Mesodermal cell (in vitro differentiated cells): ENCODE measurements at regions not wholly inside any gene's neighbourhood (a gene's known extent, or its start where the extent isn't known, plus 50 kb on each side); places are given as distances from the start of the nearest gene placed in this dataset.
"Not testable (repeated sequence)": the region's sequence is repeated elsewhere in the genome, so short reads cannot be mapped to it uniquely, and the experiment has no call there.

Source experiments
- H3K27ac ChIP-seq: 2 replicates; pipeline ENCODE4 v1.7.0; 2013; ENCODE audit warnings: mild to moderate bottlenecking, low read depth, low read length, moderate library complexity; ENCODE audit not compliant: severe bottlenecking
- H3K36me3 ChIP-seq: 2 replicates; pipeline ENCODE4 v1.7.1; 2013; ENCODE audit warnings: mild to moderate bottlenecking, low read length, moderate library complexity; ENCODE audit not compliant: control insufficient read depth, insufficient read depth
- H3K4me1 ChIP-seq: one replicate; pipeline ENCODE4 v1.7.1; 2013; ENCODE audit warnings: mild to moderate bottlenecking, low read length; ENCODE audit not compliant: insufficient read depth, control insufficient read depth, poor library complexity, severe bottlenecking
- H3K4me3 ChIP-seq: 2 replicates; pipeline ENCODE4 v1.7.0; 2013; ENCODE audit warnings: low read length, control low read depth, mild to moderate bottlenecking; ENCODE audit not compliant: insufficient read depth, poor library complexity, severe bottlenecking; ENCODE audit errors: extremely low read depth
- H3K9me3 ChIP-seq: 2 replicates; pipeline ENCODE4 v1.7.1; 2013; ENCODE audit warnings: mild to moderate bottlenecking, low read length, moderate library complexity; ENCODE audit not compliant: control insufficient read depth
- WGBS, 2 experiments: methylation state at CpG; one replicate each; pipeline ENCODE4 v1.1.5; 2013; ENCODE audit warnings: missing lambda C conversion rate in 2 of 2; ENCODE audit not compliant: insufficient coverage in 2 of 2; 5-methylcytosine and 5-hydroxymethylcytosine counted together

DNA sequence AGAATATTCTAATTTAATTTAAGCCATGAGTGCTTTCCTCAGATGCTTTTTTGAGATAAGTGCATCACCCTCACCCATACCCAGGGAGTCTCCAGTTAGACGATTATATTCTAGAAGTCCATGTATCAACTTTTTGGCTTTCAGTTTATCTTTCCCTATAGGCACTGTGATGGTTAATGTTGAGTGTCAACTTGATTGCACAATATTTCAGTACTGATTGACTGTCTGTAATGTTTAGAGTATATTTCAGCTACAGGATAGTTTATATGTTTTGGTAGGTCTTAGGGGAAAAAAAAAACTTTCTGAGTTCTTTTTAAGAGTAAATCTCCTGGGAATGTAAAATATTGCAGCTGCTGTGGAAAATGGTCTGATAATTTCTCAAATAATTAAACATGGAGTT is 535.4 kb downstream of the ADRA2A start:
- Histone ChIP-seq H3K4me3 (no peak overlapping the region), H3K9me3 (no peaks in the 10 kb centered on the region), H3K36me3 (no peaks in the 10 kb centered on the region), H3K27ac (no peak overlapping the region), H3K4me1 (no peaks in the 10 kb centered on the region)
- no CpG with 5 or more reads among the region's 1 CpG for WGBS, 2 experiments

DNA sequence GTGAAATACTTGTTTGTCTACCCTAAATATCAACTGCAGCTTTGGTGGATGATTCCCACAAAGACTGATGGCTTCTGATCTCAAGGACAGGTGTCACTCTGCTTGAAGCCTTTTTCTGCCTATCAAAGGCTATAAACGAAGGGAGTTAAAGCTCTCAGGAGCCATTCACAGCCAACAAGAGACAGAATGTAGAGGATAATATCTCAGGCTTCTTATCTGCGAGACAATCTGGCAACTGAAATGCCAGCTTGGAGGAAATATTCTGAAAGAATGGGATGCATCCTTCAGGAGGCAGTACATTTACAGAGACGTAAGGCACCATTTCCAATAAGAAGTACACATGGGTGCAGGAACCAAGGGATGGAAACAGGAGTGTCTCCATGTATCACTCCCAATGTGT is 549.4 kb downstream of the GPAM start:
- H3K4me3 ChIP-seq = no peak overlapping the region
- no peaks in the 10 kb centered on the region for H3K4me1 ChIP-seq
- no peak overlapping the region for H3K27ac ChIP-seq
- H3K9me3 ChIP-seq = no peaks in the 10 kb centered on the region
- 80 to 93% methylated on average over 3 of the region's 3 CpGs for WGBS, 2 experiments
- no peaks in the 10 kb centered on the region for H3K36me3 ChIP-seq

DNA sequence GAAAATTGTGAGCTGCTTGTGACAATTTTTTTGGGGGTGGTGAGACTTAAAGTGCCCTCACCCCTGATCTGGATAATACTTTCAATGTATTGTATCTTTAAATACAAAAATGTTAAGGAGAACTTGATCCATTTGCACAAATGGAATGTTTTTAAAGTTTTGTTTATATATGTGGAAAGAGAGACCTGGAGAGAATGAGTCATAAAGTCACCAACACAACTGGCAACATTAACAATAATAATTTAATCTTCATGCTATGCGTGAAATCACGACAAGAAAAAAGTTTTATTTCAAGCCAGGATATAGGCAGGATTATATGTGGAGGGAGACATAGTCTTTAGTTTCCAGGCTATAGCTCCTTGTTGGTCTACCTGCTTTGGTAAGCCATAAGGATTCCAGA is 537.5 kb downstream of the GPAM start:
- WGBS, 2 experiments = 100% methylated on average over 1 to 2 of the region's 2 CpGs
- H3K9me3 ChIP-seq = no peaks in the 10 kb centered on the region
- H3K4me3 ChIP-seq = no peak overlapping the region
- H3K4me1 ChIP-seq = no peaks in the 10 kb centered on the region
- H3K36me3 ChIP-seq = no peaks in the 10 kb centered on the region
- no peak overlapping the region for H3K27ac ChIP-seq

DNA sequence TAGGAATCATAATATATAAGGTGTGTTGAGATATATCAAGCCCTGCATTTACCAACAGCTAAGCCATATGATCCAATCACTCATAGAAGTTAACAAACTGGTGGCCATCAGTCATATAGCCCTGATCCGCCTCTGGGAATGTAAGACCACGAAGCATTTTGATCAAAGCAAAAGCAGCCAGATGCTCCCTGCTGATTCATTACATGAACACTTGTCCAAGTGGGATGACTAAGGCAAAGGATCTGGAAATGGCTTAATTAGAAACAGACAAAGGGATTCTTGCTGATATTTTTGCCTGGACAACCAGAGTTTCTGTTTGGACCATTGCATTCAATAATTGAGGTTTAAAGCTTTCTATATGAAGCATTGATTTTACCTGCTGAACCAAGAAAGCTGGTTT is 535.5 kb downstream of the GPAM start:
- WGBS, 2 experiments = 78 to 88% methylated on average over 2 of the region's 2 CpGs

DNA sequence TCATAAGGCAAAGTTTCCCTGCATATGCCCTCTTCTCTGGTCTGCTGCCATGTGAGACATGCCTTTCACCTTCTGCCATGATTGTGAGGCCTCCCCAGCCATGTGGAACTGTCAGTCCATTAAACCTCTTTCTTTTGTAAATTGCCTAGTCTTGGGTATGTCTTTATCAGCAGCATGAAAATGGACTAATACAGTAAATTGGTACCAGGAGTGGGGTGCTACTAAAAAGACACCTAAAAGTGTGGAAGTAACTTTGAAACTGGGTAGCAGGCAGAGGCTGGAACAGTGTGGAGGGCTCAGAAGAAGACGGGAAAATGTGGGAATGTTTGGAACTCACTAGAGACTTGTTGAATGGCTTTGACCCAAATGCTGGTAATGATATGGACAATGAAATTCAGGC is 534.5 kb downstream of the GPAM start:
- H3K9me3 ChIP-seq, H3K4me3 ChIP-seq, H3K4me1 ChIP-seq, H3K36me3 ChIP-seq, H3K27ac ChIP-seq: not testable (repeated sequence)
- 82 to 86% methylated on average over 1 of the region's 1 CpG for WGBS, 2 experiments

More for the DNA sequence above, 535.5 kb downstream of the GPAM start:
- H3K9me3 ChIP-seq = no peaks in the 10 kb centered on the region
- H3K36me3 ChIP-seq = no peaks in the 10 kb centered on the region
- H3K27ac ChIP-seq = no peak overlapping the region
- H3K4me3 ChIP-seq = no peak overlapping the region
- H3K4me1 ChIP-seq = no peaks in the 10 kb centered on the region

DNA sequence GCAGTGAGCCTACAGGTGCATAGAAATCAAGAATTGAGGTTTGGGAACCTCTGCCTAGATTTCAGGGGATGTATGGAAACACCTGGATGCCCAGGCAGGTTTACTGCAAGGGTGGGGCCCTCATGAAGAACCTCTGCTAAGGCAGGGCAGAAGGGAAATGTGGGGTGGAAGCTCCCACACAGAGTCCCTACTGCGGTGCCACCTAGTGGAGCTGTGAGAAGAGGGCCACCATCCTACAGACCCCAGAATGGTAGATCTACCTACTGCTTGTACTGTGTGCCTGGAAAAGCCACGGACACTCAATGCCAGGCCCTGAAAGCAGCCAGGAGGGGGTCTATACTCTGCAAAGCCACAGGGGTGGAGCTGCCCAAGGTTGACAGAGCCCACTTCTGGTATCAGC is 533.5 kb downstream of the GPAM start:
- Histone ChIP-seq H3K9me3 (no peaks in the 10 kb centered on the region), H3K4me1 (no peaks in the 10 kb centered on the region), H3K36me3 (no peaks in the 10 kb centered on the region), H3K4me3 (no peak overlapping the region), H3K27ac (no peak overlapping the region)
- 81 to 88% methylated on average over 2 of the region's 2 CpGs for WGBS, 2 experiments

DNA sequence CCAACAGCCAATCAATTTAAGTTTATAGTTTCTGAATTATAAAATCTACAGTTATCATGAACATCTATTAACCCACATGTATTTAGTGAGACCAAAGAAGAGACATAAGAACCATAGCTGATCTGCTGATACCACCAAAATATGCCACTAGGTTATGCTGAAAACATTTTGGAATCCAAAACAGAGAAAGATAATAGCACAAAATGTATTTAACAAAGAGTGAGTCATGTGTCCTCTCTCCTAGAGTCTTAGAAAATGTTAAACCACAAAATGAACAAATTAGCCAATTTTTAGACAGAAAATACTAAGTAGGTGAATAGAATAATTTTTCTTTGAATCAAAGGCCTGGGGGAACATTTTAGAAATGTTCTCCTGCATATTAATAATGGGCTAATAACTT is 527.5 kb downstream of the GPAM start:
- H3K36me3 ChIP-seq = no peaks in the 10 kb centered on the region
- no peaks in the 10 kb centered on the region for H3K9me3 ChIP-seq
- no peak overlapping the region for H3K4me3 ChIP-seq
- H3K4me1 ChIP-seq = no peaks in the 10 kb centered on the region
- no peak overlapping the region for H3K27ac ChIP-seq

DNA sequence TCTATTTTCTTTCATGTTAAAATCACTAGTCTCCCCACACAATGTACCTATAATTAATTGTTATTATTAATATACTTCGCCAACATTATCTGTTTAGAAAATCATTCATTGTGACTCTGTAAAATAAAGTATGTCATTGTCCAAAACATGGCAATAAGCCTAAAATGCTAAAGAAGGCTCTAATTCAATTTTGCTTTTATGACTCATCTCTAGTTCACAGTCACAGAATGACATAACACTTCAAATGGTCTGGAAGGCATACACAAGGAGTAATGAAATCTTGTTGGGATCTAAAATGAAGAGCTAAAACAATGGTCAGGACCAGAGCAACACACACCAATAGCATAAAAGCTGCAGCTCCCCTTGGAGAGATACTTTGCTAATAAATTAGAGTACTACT is 505.8 kb downstream of the GPAM start:
- no peak overlapping the region for H3K4me3 ChIP-seq
- no peak overlapping the region for H3K27ac ChIP-seq
- H3K36me3 ChIP-seq = no peaks in the 10 kb centered on the region
- WGBS, 2 experiments = no CpG with 5 or more reads among the region's 1 CpG
- no peaks in the 10 kb centered on the region for H3K4me1 ChIP-seq
- H3K9me3 ChIP-seq = no peaks in the 10 kb centered on the region

DNA sequence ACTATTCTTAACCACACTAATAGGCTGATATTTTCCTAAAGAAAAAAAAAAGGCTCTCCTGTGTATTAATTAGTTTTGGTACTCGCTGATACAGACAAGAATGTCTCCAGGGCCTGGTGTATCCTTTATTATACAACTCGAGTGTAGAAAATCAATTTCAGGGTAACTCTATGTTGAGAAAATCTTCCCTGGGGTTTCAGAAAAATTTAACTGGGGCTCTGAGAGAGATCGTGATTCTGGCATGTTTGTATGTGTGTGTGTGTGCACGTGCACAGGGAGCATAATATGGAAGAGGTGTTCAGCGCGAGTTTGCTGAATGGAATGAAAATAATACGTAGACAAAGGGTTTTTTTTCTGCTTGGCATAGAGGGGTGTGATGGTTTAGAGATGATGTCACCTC is 496.8 kb downstream of the GPAM start:
- H3K27ac ChIP-seq = no peak overlapping the region
- H3K36me3 ChIP-seq = no peaks in the 10 kb centered on the region
- no peak overlapping the region for H3K4me3 ChIP-seq
- H3K9me3 ChIP-seq = no peaks in the 10 kb centered on the region
- H3K4me1 ChIP-seq = no peaks in the 10 kb centered on the region
- WGBS, 2 experiments = 86 to 92% methylated on average over 3 to 5 of the region's 7 CpGs

DNA sequence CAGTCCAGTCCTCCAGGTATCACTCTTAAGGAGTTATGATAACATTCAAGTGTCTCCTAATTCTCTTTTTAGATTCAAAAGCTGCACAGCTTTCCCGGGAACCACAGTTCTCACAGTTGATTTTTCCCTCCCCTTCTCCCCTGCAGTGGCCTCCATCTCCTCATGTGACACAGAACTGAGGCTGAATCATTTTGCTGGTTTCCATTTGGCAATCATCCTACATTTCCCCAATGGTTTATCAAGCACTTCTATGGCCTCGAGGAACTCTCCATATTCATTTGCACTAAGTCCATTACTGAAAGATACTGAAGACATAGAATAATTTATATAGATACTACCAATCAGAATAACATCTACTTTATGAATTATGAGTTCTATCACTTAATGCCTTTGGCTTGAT is 484.9 kb downstream of the GPAM start:
- no peak overlapping the region for H3K27ac ChIP-seq
- no peaks in the 10 kb centered on the region for H3K4me1 ChIP-seq
- H3K9me3 ChIP-seq = no peaks in the 10 kb centered on the region
- WGBS, 2 experiments = 92% methylated on average over 1 of the region's 2 CpGs; no CpG with 5 or more reads in 1 of the 2 experiments
- no peaks in the 10 kb centered on the region for H3K36me3 ChIP-seq
- H3K4me3 ChIP-seq = no peak overlapping the region

DNA sequence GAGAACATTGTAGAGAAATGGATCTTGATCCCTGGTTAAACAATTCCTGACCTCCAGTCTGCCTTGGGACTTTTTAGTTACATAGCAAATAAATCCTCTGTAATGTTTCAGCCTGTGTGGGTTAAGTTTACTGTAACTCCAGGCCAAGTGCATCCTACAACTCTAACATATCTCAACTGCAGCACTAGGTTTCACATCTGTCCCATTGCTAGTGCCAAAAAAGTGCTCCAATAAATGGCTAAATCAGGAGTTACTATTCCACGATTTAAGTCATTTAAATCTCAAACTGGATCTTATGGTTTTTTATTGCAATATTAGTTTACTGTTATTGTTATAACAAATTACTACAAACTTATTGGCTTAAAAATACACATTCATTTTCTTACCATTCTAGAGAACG is 479.6 kb downstream of the GPAM start:
- H3K36me3 ChIP-seq = no peaks in the 10 kb centered on the region
- H3K9me3 ChIP-seq = no peaks in the 10 kb centered on the region
- no peaks in the 10 kb centered on the region for H3K4me1 ChIP-seq
- H3K27ac ChIP-seq = no peak overlapping the region
- WGBS, 2 experiments = 100% methylated on average over 1 of the region's 2 CpGs; no CpG with 5 or more reads in 1 of the 2 experiments
- H3K4me3 ChIP-seq = no peak overlapping the region

DNA sequence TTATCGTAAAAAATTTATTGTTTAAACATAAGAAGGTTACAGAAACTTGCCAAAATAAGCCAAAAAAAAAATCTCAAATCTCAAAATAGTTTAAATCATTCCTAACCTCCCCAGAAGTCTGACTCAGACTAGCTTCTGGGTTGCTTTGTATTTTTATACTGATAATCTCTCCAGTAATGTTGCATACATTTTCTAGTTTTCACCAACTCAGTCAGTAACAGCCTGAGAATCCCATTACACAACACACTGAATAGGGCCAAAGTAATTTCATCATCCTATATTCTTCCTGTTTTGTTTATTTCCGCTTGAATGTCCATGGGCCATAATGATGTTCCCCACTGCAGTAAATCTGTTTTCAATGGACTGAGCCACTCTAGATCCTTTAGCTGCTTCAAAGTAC is 478.5 kb downstream of the GPAM start:
- Histone ChIP-seq H3K9me3 (no peaks in the 10 kb centered on the region), H3K4me1 (no peaks in the 10 kb centered on the region), H3K36me3 (no peaks in the 10 kb centered on the region), H3K27ac (no peak overlapping the region), H3K4me3 (no peak overlapping the region)
- 88 to 100% methylated on average over 1 of the region's 2 CpGs for WGBS, 2 experiments
